Ovary (tissue), 7 donors: ENCODE measurements at regions not wholly inside any gene's neighbourhood (a gene's known extent, or its start where the extent isn't known, plus 50 kb on each side); places are given as distances from the start of the nearest gene placed in this dataset.
A peak's percentile ranks its signal among the peaks of the same experiment; 100 is the strongest.

ENCODE experiments used
- DNase-seq, 5 donors: peaks; one replicate each; pipeline ENCODE4 v3.0.0-alpha.2; 2019 to 2020
- H3K27ac ChIP-seq, 2 donors: fragments of 200-600 bp; one replicate each; pipeline versions ENCODE4 v1.5.1 to v1.8.0; 2019 to 2022
- H3K27me3 ChIP-seq: fragments of 200-600 bp; one replicate; pipeline ENCODE4 v1.8.0; 2022
- H3K36me3 ChIP-seq: fragments of 200-600 bp; sonication (generic); one replicate; pipeline ENCODE4 v1.5.1; 2019
- H3K4me1 ChIP-seq: one replicate; pipeline ENCODE4 v1.8.1; 2013; ENCODE audit warnings: mild to moderate bottlenecking, moderate library complexity; ENCODE audit not compliant: insufficient read depth
- H3K4me3 ChIP-seq: fragments of 200-600 bp; sonication (generic); one replicate; pipeline ENCODE4 v1.5.1; 2017
- H3K9me3 ChIP-seq, 2 donors: fragments of 200-600 bp in 1 of 2; sonication (generic) in 1 of 2; one replicate each; pipeline versions ENCODE4 v1.5.1 to v1.8.1; 2013 to 2019; ENCODE audit warnings: mild to moderate bottlenecking in 1 of 2, moderate library complexity in 1 of 2
- EP300 ChIP-seq: sonication (generic); formaldehyde crosslinking; IDR thresholded peaks from one replicate; pipeline ENCODE4 v1.6.1; 2017; ENCODE audit warnings: antibody characterized with exemption
- POLR2A ChIP-seq: fragments of 450-650 bp; IDR thresholded peaks from one replicate; pipeline ENCODE4 v1.6.1; 2017; ENCODE audit warnings: antibody characterized with exemption, mild to moderate bottlenecking, moderate library complexity
- WGBS, 3 donors: extraction: QIAGEN DNeasy Blood & Tissue Kit in 1 of 3; methylation state at CpG; one replicate each; pipeline versions ENCODE4 v1.1.5 to v1.1.7; 2013 to 2017; 5-methylcytosine and 5-hydroxymethylcytosine counted together
- intact Hi-C, 4 donors: fragments of 100-400 bp; cut with DNase I; formaldehyde crosslinking; loops; one replicate each; pipeline versions ENCODE4 v1.11.0 to v1.15.1; 2022 to 2023
- TF ChIP-seq, protein P1 (sequence below), 3 donors: fragments of 450-650 bp in 2 of 3; fragments of 200-600 bp in 1 of 3; IDR thresholded peaks; one replicate each; pipeline versions ENCODE4 v1.5.1 to v1.8.0; 2016 to 2022; ENCODE audit warnings: antibody characterized with exemption in 3 of 3, mild to moderate bottlenecking in 1 of 3
- donor health status: DM: no; HTN: no; CAD: no; lungs with moderate emphysema.
- donor health status: DM: no; HTN: no; CAD: no.
- donor health status: Bipolar disorder and iron deficiency.
- donor health status: DM: no; HTN: no; CAD: no.
- donor health status: DM: yes; HTN: yes; CAD: no.

DNA sequence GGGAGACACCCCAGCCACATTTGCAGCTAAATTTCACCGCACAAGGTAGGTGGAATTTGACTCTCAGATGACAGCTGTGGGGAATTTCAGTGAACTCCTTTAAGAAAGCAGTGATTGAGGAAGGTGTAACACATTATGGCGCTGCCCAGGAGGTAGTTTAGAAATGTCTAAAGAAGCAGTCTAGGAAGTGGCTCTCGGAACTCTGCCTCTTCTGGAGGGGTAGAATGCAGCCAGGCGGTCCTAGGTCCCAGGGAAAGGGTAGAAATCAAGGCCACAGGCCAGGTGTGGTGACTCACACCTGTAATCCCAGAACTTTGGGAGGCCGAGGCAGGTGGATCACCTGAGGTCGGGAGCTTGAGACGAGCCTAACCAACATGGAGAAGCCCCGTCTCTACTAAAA, 179.0 kb upstream of the HAAO start:
- peak in 3 of 5 donors; percentile 14 to 15 (median 15) for DNase-seq
- TF ChIP-seq, protein P1, sequence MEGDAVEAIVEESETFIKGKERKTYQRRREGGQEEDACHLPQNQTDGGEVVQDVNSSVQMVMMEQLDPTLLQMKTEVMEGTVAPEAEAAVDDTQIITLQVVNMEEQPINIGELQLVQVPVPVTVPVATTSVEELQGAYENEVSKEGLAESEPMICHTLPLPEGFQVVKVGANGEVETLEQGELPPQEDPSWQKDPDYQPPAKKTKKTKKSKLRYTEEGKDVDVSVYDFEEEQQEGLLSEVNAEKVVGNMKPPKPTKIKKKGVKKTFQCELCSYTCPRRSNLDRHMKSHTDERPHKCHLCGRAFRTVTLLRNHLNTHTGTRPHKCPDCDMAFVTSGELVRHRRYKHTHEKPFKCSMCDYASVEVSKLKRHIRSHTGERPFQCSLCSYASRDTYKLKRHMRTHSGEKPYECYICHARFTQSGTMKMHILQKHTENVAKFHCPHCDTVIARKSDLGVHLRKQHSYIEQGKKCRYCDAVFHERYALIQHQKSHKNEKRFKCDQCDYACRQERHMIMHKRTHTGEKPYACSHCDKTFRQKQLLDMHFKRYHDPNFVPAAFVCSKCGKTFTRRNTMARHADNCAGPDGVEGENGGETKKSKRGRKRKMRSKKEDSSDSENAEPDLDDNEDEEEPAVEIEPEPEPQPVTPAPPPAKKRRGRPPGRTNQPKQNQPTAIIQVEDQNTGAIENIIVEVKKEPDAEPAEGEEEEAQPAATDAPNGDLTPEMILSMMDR (IDR thresholded peaks at IDR 0.05) = no peak
- TF ChIP-seq POLR2A (no peak), EP300 (no peak)
- intact Hi-C loops = loop anchor here in 3 of 4 donors (5.0 to 10.0 kb wide), 5 partner anchors 53 to 513 kb away; partner anchors contain the start of gene ZFP36L2 (in 1 of the 3)
- WGBS, 3 donors = 81 to 92% (median 83%) methylated on average over 8 of the region's 8 CpGs
- Histone ChIP-seq H3K27ac (peak overlapping the region; percentile 38 to 60), H3K27me3 (no peaks in the 10 kb centered on the region), H3K4me3 (no peak overlapping the region), H3K36me3 (no peaks in the 10 kb centered on the region), H3K4me1 (peaks cover 23% of the 10 kb centered on the region), H3K9me3 (no peaks in the 10 kb centered on the region)

DNA sequence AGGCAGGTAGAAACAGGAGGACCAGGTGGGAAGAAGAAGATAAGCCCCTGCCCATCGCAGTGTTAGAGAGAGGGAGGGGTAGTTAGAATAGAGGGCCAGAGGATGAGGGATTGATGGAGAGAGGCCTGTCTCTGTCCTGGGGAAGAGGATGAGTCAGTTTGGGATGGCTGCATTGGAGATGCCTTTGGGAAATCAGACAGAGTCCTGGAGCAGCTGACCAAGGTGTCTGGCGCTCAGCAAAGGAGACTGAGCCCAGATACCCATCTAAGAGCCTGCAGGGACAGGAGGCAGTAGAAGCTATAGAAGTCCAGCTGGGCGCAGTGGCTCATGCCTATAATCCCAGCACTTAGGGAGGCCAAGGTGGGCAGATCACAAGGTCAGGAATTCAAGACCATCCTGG, 177.8 kb upstream of the HAAO start:
- WGBS, 3 donors = 93 to 96% (median 93%) methylated on average over 3 of the region's 3 CpGs
- intact Hi-C loops = loop anchor here in 3 of 4 donors (5.0 to 10.0 kb wide), 5 partner anchors 55 to 515 kb away; partner anchors contain the start of gene ZFP36L2 (in 1 of the 3)
- H3K27ac ChIP-seq = no peak overlapping the region
- peak in 2 of 5 donors; percentile 10 to 18 for DNase-seq
- H3K4me1 ChIP-seq = peaks cover 24% of the 10 kb centered on the region
- H3K9me3 ChIP-seq = no peaks in the 10 kb centered on the region
- H3K4me3 ChIP-seq = no peak overlapping the region
- H3K27me3 ChIP-seq = no peaks in the 10 kb centered on the region
- TF ChIP-seq, protein P1 (IDR thresholded peaks at IDR 0.05) = no peak
- TF ChIP-seq EP300 (no peak), POLR2A (no peak)
- H3K36me3 ChIP-seq = no peaks in the 10 kb centered on the region

DNA sequence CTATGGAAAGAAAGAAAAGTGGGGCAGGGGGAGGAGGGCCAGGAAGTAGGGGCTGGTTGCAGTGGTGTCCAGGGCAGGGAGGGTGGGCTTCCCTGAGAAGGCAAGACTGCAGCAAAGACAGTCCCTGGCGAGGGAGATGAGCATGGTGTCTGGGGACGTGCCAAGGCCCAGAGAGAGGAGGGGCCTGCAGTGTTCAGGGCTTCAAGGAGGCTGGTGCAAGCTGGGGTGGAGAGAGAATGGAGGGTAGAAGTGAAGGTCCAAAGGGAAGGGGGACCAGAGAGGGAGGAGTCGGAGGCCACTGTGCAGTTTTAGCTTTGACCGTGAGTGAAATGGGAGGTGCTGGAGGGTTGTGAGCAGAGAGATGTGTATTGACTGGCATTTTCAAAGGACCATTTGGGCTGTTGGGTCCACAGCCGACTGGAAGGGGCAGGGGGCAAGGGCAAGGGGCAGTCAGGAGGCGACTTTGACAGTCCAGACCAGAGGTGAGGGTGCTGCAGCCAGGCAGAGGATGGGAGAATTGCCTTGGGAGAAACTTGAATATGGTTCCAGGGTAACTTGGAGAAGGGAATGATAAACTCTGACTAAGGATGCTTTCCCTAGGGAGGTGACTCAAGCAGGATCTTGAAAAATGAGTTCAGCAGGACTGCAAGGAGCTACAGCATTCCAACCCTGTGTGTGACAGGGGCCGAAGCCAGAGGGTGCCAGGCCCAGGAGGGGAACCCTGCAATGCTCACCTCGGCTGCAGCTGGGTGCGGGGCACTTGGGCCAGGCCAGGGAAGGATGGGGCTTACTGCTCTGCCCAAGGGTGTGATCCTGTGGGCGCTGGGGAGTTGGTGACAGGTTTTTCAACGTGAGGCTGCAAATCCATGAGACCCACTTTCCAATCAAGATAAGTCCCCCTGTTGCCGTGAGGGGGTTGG, 177.1 kb upstream of the HAAO start:
- no peaks in the 10 kb centered on the region for H3K27me3 ChIP-seq
- TF ChIP-seq EP300 (no peak), POLR2A (no peak)
- TF ChIP-seq, protein P1 (IDR thresholded peaks at IDR 0.05) = no peak
- WGBS, 3 donors = 68 to 79% (median 73%) methylated on average over 12 of the region's 12 CpGs
- peak in 3 of 5 donors; percentile 26 to 36 (median 28) for DNase-seq
- no peak overlapping the region for H3K4me3 ChIP-seq
- H3K27ac ChIP-seq = no peak overlapping the region
- no peaks in the 10 kb centered on the region for H3K9me3 ChIP-seq
- H3K4me1 ChIP-seq = peaks cover 24% of the 10 kb centered on the region
- no peaks in the 10 kb centered on the region for H3K36me3 ChIP-seq
- intact Hi-C loops = loop anchor here (5.0 to 10.0 kb wide), 6 partner anchors 55 to 515 kb away; partner anchors contain the start of gene ZFP36L2 (in 1 of the 4)

DNA sequence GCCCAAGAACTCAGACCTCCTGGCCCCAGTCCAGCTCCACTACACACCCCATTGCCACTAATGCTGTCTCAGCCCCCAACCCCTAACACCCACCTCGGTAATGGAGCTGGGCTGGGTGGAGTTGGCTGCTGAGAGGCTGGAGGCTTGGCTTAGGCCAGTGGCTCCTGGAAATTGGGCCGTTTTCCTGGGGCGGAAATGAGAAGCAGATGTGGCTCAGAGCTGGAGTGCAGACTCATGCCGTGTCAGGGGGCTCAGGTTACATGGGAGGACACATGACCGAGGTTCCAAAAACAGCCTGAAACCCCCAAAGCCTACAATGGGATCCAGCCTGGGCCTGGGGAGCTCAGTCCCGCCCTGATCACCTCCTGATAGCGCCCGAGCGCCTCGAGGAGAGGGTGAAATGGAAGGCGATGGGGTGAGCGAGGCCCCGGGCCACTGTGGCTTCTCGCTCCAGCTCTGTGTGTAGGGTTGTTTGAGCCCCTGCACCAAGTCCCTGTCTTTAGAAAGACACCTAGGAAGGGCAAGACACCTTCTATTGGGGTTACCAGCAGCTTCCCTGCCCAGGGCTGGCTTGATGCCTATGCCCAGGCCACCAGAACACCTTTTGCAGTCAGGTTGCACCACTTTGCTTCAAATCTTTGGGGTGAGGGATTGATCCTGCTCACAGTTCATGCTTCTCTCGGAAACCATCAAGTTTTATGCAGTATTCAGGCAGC, 175.7 kb upstream of the HAAO start:
- H3K9me3 ChIP-seq = no peaks in the 10 kb centered on the region
- TF ChIP-seq, protein P1 (IDR thresholded peaks at IDR 0.05) = no peak
- TF ChIP-seq POLR2A (no peak), EP300 (no peak)
- intact Hi-C loops = loop anchor here in 1 of 4 donors (10.0 kb wide), 1 partner anchor 377 kb away; no protein-coding TSS in a partner anchor
- no peak overlapping the region for H3K4me3 ChIP-seq
- 60 to 83% (median 77%) methylated on average over 15 of the region's 15 CpGs for WGBS, 3 donors
- no peaks in the 10 kb centered on the region for H3K36me3 ChIP-seq
- peaks cover 26% of the 10 kb centered on the region for H3K4me1 ChIP-seq
- peak overlapping the region; percentile 37 to 38 for H3K27ac ChIP-seq
- DNase-seq = peak; percentile 47 to 74 (median 53)
- H3K27me3 ChIP-seq = no peaks in the 10 kb centered on the region
